SIG-M5 treated with dmso at 0.1 percent for 504 hours (cell line): ENCODE measurements at regions not wholly inside any gene's neighbourhood (a gene's known extent, or its start where the extent isn't known, plus 50 kb on each side); places are given as distances from the start of the nearest gene placed in this dataset.
"Not testable (repeated sequence)": the region's sequence is repeated elsewhere in the genome, so short reads cannot be mapped to it uniquely, and the experiment has no call there.

Experiments
- DNase-seq: peaks from one replicate; lab custom pipeline; 2025; ENCODE audit not compliant: unreplicated experiment; lab: John Stamatoyannopoulos, UW

GRCh38 chr7:16933296-16934279, 51.8 kb upstream of the AGR3 start:
- peak; percentile 95 for DNase-seq

GRCh38 chr7:16934722-16935340, 53.0 kb upstream of the AGR3 start:
- DNase-seq: no peak

- peak; percentile 71 for DNase-seq
Observed at GRCh38 chr7:16935341-16935735, 53.6 kb upstream of the AGR3 start.

- no peak for DNase-seq
Observed at GRCh38 chr7:16936626-16937422, 55.0 kb upstream of the AGR3 start.

- no peak for DNase-seq
Observed at GRCh38 chr7:16939161-16939560, 57.4 kb upstream of the AGR3 start.

GRCh38 chr7:16940776-16941175, 59.0 kb upstream of the AGR3 start:
- DNase-seq: no peak

DNA sequence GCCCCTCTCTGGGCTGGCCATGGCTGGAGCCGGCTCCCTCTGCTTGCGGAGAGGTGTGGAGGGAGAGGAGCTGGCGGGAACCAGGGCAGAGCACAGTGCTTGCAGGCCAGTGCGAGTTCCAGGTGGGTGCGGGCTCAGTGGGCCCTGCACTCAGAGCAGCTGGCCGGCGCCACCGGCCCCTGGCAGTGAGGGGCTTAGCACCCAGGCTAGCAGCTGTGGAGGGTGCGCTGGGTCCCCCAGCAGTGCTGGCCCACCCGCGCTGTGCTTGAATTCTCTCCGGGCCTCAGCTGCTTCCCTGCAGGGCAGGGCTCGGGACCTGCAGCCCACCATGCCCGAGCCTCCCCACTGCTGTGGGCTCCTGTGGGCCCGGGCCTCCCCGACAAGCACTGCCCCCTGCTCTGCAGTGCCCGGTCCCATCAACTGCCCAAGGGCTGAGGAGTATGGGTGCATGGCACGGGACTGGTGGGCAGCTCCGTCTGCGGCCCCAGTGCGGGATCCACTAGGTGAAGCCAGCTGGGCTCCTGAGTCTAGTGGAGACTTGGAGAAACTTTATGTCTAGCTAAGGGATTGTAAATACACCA, 61.2 kb upstream of the AGR3 start:
- DNase-seq: no peak

DNA sequence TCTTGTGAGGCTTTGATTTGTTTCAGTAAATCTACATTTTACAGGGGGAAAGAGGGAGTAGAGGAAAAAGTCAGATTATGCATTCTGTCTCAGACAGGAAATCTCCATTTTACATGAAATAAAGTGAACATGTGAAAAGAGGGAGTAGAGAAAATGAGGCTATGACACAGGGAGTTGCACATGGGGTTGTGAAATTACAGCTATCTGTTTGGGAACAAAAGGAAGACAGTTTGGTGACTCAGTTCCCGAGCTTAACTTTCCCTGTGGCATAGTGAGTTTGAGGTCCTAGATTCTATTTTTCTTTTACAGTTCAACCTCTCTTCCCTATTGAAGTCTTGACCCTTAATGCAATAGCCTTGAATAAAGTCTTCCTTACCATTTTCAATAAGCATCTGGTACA, 63.2 kb upstream of the AGR3 start:
- no peak for DNase-seq

- DNase-seq: no peak
Observed at GRCh38 chr7:16945372-16945771, 63.6 kb upstream of the AGR3 start.

DNA sequence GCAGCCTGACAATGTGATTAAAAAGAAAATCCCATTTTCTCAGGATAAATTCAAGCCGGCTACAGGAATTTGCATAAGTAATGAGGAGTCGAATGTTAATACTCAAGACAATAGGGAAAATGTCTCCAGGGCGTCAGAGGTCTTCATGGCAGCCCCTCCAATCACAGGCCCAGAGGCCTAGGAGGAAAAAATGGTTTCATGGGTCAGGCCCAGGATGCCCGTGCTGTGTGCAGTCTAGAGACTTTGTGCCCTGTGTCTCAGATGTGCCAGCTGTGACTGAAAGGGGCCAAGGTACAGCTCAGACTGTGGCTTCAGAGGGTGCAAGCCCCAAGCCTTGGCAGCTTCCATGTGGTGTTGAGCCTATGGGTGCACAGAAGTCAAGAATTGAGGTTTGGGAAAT, 66.3 kb upstream of the AGR3 start:
- DNase-seq: not testable (repeated sequence)

- no peak for DNase-seq
Observed at GRCh38 chr7:16951483-16952080, 69.8 kb upstream of the AGR3 start.

DNA sequence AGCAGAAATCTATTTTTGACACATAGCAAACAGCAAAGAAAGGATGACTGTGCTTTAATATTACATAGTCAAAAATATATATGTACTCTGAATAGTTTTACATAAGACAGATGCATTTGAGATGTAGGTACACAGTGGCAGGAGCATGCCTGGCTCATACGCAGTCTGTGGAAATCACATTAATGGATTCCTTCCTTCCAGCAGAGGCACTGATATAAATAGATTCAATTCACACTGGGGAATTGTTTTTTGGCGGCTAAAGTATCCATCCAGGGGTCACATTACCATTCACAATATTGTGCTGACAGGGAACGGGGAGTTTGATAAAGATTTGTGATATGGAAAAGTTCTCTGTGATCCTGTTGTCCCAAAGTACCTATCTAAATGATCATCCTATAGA, 72.5 kb upstream of the AGR3 start:
- DNase-seq: no peak

GRCh38 chr7:16958724-16959123, 76.9 kb upstream of the AGR3 start:
- no peak for DNase-seq

GRCh38 chr7:16960337-16960965, 78.7 kb upstream of the AGR3 start:
- DNase-seq: no peak

DNA sequence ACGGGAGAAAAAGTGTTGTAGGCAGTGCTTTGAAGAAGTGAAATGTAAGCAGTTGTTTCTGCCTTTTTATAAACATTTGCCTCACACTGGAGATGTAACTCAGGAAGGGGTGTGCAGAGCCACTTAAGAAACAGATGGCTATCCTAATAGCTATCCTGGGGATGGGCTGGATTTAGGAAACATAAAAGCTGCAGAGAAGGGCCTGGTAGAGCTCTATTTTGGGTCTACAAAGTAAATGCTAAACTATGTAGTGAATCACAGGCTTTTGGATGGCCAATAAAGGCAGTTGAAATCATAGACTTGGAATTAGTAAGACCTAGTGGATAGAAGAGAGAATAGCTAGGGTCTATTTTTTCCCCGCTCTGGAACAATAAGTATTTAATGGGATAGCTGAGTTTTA, 79.9 kb upstream of the AGR3 start:
- DNase-seq: no peak

- no peak for DNase-seq
Observed at GRCh38 chr7:16963044-16963443, 81.3 kb upstream of the AGR3 start.

DNA sequence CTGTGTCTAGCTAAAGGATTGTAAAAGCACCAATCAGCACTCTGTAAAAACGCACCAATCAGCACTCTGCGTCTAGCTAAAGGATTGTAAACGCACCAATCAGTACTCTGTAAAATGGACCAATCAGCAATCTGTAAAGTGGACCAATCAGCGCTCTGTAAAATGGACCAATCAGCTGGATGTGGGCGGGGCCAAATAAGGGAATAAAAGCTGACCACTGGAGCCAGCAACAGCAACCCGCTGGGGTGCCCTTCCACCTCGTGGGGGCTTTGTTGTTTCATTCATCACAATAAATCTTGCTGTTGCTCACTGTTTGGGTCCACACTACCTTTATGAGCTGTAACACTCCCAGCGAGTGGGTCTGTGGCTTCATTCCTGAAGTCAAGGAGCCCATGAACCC, 83.9 kb upstream of the AGR3 start:
- not testable (repeated sequence) for DNase-seq

- DNase-seq: no peak
Observed at GRCh38 chr7:16967300-16967811, 85.6 kb upstream of the AGR3 start.

- no peak for DNase-seq
Observed at GRCh38 chr7:16970732-16971482, 89.1 kb upstream of the AGR3 start.
